OCI-LY7 (cell line): ENCODE measurements at regions not wholly inside any gene's neighbourhood (a gene's known extent, or its start where the extent isn't known, plus 50 kb on each side); places are given as distances from the start of the nearest gene placed in this dataset.

Experiments used
- BruUV-seq: library from RNA; stranded (reverse); fragments of 400-500 nt; replicated peaks from 2 replicates; lab custom pipeline; 2021; lab: Mats Ljungman, UMichigan
- CTCF ChIA-PET: fragments of 300-600 bp; sonication (Branson Sonifier 250); formaldehyde crosslinking; loops from one replicate; lab custom pipeline; 2022; ENCODE audit warnings: antibody characterized with exemption; ENCODE audit not compliant: unreplicated experiment; lab: Charles Lee
- POLR2A ChIA-PET: fragments of 300-600 bp; sonication (Branson Sonifier 250); formaldehyde crosslinking; loops from one replicate; lab custom pipeline; 2022; ENCODE audit warnings: antibody characterized with exemption; lab: Charles Lee
- DNase-seq: peaks from one replicate; pipeline ENCODE4 v3.0.0-alpha.2; 2015; ENCODE audit warnings: low spot score
- H2AFZ ChIP-seq: fragments of 200-600 bp; sonication (generic), shearing (Covaris generic); 2 replicates; pipeline ENCODE4 v1.6.1; 2014; ENCODE audit warnings: mild to moderate bottlenecking, antibody characterized with exemption, low read length, moderate library complexity
- H3K27ac ChIP-seq: fragments of 200-600 bp; sonication (generic); 2 replicates; pipeline ENCODE4 v1.5.1; 2014; ENCODE audit warnings: mixed run types, low read depth, mild to moderate bottlenecking, moderate library complexity, low read length, inconsistent platforms; ENCODE audit not compliant: poor library complexity, severe bottlenecking
- H3K36me3 ChIP-seq: fragments of 200-600 bp; sonication (generic); 2 replicates; pipeline ENCODE4 v1.6.1; 2014; ENCODE audit warnings: mild to moderate bottlenecking, antibody characterized with exemption, low read length, moderate library complexity, mixed read lengths; ENCODE audit not compliant: insufficient read depth
- H3K4me1 ChIP-seq: fragments of 200-600 bp; sonication (generic); 2 replicates; pipeline ENCODE4 v1.5.1; 2014; ENCODE audit warnings: mild to moderate bottlenecking, low read length; ENCODE audit not compliant: insufficient read depth, poor library complexity, severe bottlenecking
- H3K4me2 ChIP-seq: fragments of 200-600 bp; sonication (generic); 2 replicates; pipeline ENCODE4 v1.6.1; 2014; ENCODE audit warnings: mild to moderate bottlenecking, low read length
- H3K4me3 ChIP-seq: fragments of 200-600 bp; sonication (generic); 2 replicates; pipeline ENCODE4 v1.5.1; 2014; ENCODE audit warnings: mild to moderate bottlenecking, low read depth, low read length; ENCODE audit not compliant: poor library complexity, severe bottlenecking
- H3K79me2 ChIP-seq: fragments of 200-600 bp; sonication (generic); 2 replicates; pipeline ENCODE4 v1.6.1; 2016; ENCODE audit warnings: low read depth, mild to moderate bottlenecking, low read length, moderate library complexity, mixed read lengths; ENCODE audit not compliant: insufficient read depth
- H3K9me2 ChIP-seq: fragments of 200-600 bp; sonication (generic); 2 replicates; pipeline ENCODE4 v1.6.1; 2016; ENCODE audit warnings: mild to moderate bottlenecking, low read length, mixed read lengths; ENCODE audit not compliant: insufficient read depth
- H3K9me3 ChIP-seq: fragments of 200-600 bp; sonication (generic); 2 replicates; pipeline ENCODE4 v1.6.1; 2014; ENCODE audit warnings: mild to moderate bottlenecking, mixed run types, low read length, mixed read lengths
- H4K20me1 ChIP-seq: fragments of 200-600 bp; sonication (generic); 2 replicates; pipeline ENCODE4 v1.6.1; 2014; ENCODE audit warnings: mild to moderate bottlenecking, antibody characterized with exemption, low read length, moderate library complexity, mixed read lengths; ENCODE audit not compliant: insufficient read depth
- CTCF ChIP-seq: fragments of 200-600 bp; sonication (generic); conservative IDR thresholded peaks from 2 replicates; pipeline ENCODE4 v1.5.1; 2014; ENCODE audit warnings: mild to moderate bottlenecking, antibody characterized with exemption, low read length, moderate library complexity, mixed read lengths
- EZH2phosphoT487 ChIP-seq: fragments of 200-600 bp; sonication (generic); IDR thresholded peaks from 2 replicates; pipeline ENCODE4 v1.6.1; 2018; ENCODE audit warnings: low read depth, borderline replicate concordance, mild to moderate bottlenecking, mixed run types, antibody characterized with exemption, low read length, moderate library complexity, mixed read lengths
- intact Hi-C: fragments of 100-400 bp; cut with micrococcal nuclease; formaldehyde crosslinking; loops from one replicate; pipeline ENCODE4 v1.10.0; 2022; ENCODE audit not compliant: unreplicated experiment

DNA sequence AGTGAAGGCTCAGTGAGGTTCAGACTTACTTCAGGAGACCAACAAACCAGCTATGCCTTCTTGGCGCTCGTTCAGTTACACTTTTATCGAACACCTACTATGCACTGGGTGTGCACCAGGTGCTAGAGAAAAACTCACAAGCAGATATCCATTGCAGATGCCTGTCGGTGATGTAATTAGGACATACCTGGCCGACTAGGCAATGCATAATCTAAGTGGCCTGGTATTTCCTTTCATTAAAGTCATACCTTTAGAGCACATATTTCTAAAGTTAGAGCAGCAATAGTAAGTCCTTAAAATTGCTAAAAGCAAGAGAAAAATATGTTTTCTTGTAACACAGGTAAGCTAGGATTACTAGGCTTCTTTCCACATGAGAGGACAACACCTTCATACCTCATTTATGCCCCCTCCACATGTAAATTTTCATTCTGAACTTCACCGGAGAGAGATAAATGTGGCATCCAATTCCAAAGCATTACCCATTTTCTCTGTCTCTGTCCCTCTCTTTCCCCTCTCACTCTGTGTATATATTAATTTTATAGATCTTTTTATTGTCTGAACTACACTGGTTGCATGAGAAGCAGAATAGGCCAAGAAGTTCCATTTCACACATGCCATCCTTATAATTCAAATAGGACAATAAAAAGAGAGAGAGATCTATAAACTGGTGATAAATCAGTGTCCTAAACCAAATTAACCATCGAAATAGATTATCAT, 242.2 kb downstream of the SPTSSA start:
- BruUV-seq, result no TSS peak
- H3K4me1 ChIP-seq, result no peaks in the 10 kb centered on the region
- no peak overlapping the region for H2AFZ ChIP-seq
- DNase-seq, result no peak
- H3K4me2 ChIP-seq, result no peak overlapping the region
- TF ChIP-seq CTCF (no peak), EZH2phosphoT487 (no peak)
- no peak overlapping the region for H3K27ac ChIP-seq
- H3K9me3 ChIP-seq, result no peaks in the 10 kb centered on the region
- no peaks in the 10 kb centered on the region for H3K79me2 ChIP-seq
- no peak overlapping the region for H3K4me3 ChIP-seq
- POLR2A ChIA-PET, result interaction anchor here (0.6 to 0.7 kb wide), 3 partner anchors 10 to 1591 kb away, joined by 4 read pairs; no protein-coding TSS in a partner anchor
- no peaks in the 10 kb centered on the region for H3K36me3 ChIP-seq
- H4K20me1 ChIP-seq, result no peaks in the 10 kb centered on the region
- intact Hi-C loops, result loop anchor here (10.0 kb wide), 1 partner anchor 375 kb away; no protein-coding TSS in a partner anchor
- CTCF ChIA-PET, result no interaction called here
- H3K9me2 ChIP-seq, result no peaks in the 10 kb centered on the region

GRCh38 chr14:34218881-34219280, 243.2 kb downstream of the SPTSSA start:
- no peaks in the 10 kb centered on the region for H3K36me3 ChIP-seq
- BruUV-seq, result no TSS peak
- no peak for DNase-seq
- no peak overlapping the region for H3K27ac ChIP-seq
- TF ChIP-seq EZH2phosphoT487, result no peak
- no peak for TF ChIP-seq CTCF
- no peak overlapping the region for H2AFZ ChIP-seq
- no peaks in the 10 kb centered on the region for H4K20me1 ChIP-seq
- ChIA-PET POLR2A (interaction anchor here (0.5 to 0.6 kb wide), 2 partner anchors 96 to 180 kb away, joined by 3 to 4 read pairs; no protein-coding TSS in a partner anchor), CTCF (no interaction called here)
- H3K9me3 ChIP-seq, result no peaks in the 10 kb centered on the region
- H3K4me2 ChIP-seq, result no peak overlapping the region
- H3K4me3 ChIP-seq, result no peak overlapping the region
- no peaks in the 10 kb centered on the region for H3K4me1 ChIP-seq
- no peaks in the 10 kb centered on the region for H3K9me2 ChIP-seq
- intact Hi-C loops, result no loop called here
- no peaks in the 10 kb centered on the region for H3K79me2 ChIP-seq

DNA sequence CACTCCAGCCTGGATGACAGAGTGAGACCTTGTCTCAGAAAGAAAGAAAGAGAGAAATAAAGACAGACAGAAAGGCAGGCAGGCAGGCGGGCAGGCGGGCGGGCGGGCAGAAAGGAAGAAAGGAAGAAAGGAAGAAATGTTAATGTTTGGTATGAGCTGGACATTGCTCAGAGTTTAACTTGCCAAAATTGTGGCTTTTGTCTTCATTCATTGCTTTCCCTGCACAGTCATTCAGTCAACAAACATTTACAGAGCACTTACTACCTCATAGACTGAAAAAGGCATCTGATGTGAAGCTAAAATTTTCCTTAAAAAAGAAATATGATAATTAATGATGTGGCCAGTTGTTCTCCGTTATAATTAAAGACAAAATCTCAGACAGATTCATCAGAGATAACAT, 247.1 kb downstream of the SPTSSA start:
- no peak overlapping the region for H3K4me2 ChIP-seq
- H2AFZ ChIP-seq, result no peak overlapping the region
- no peaks in the 10 kb centered on the region for H3K79me2 ChIP-seq
- H3K4me3 ChIP-seq, result no peak overlapping the region
- no peaks in the 10 kb centered on the region for H3K36me3 ChIP-seq
- no peaks in the 10 kb centered on the region for H4K20me1 ChIP-seq
- BruUV-seq, result no TSS peak
- TF ChIP-seq EZH2phosphoT487, result no peak
- TF ChIP-seq CTCF, result no peak
- no peaks in the 10 kb centered on the region for H3K9me3 ChIP-seq
- no peaks in the 10 kb centered on the region for H3K9me2 ChIP-seq
- CTCF ChIA-PET, result no interaction called here
- POLR2A ChIA-PET, result no interaction called here
- intact Hi-C loops, result no loop called here
- no peaks in the 10 kb centered on the region for H3K4me1 ChIP-seq
- no peak overlapping the region for H3K27ac ChIP-seq
- DNase-seq, result no peak
